ENCODE measurements at regions not wholly inside any gene's neighbourhood (a gene's known extent, or its start where the extent isn't known, plus 50 kb on each side); places are given as distances from the start of the nearest gene placed in this dataset.

- no peak for DNase-seq (ENCODE audit: low read depth, low spot score)
- peaks cover 17% of the 10 kb centered on the region for H3K4me1 ChIP-seq (ENCODE audit: control insufficient read depth, extremely low read depth, insufficient read depth, low read length)
- FAIRE-seq: no peak
These were observed 214.8 kb downstream of the MATN1 start for GRCh38 chr1:30508611-30509010.

GRCh38 chr1:30508175-30508448, 215.3 kb downstream of the MATN1 start:
- no peaks in the 10 kb centered on the region for H3K27me3 ChIP-seq (ENCODE audit: control insufficient read depth, extremely low read depth, insufficient read depth, low read length)
- H3K79me2 ChIP-seq (ENCODE audit: control insufficient read depth, insufficient read depth, low read length): no peaks in the 10 kb centered on the region
- FAIRE-seq (no peak), DNase-seq (ENCODE audit: low read depth, low spot score) (no peak)
- no peaks in the 10 kb centered on the region for H3K36me3 ChIP-seq (ENCODE audit: control insufficient read depth in 2 of 2, extremely low read depth in 1 of 2, insufficient read depth in 2 of 2, low read length in 2 of 2)
- dilution Hi-C loops (cut with MboI; ENCODE audit: extremely low pct_ligation_motif_present, low sequenced_read_pairs): no loop called here
- H4K20me1 ChIP-seq (ENCODE audit: control insufficient read depth, extremely low read depth, insufficient read depth, low read length): no peaks in the 10 kb centered on the region
- no peaks in the 10 kb centered on the region for H3K9me3 ChIP-seq (ENCODE audit: control insufficient read depth, low read depth, low read length)
- H3K27ac ChIP-seq (ENCODE audit: control insufficient read depth, insufficient read depth, low read length): no peak overlapping the region
- TF ChIP-seq CTCF (optimal IDR thresholded peaks at IDR 0.05 in 1 of 3, IDR thresholded peaks at IDR 0.05 in 1 of 3, conservative IDR thresholded peaks at IDR 0.05 in 1 of 3; ENCODE audit: extremely low read depth in 1 of 3, insufficient read depth in 2 of 3, low read length in 3 of 3): no peak
- TF ChIP-seq EZH2 (IDR thresholded peaks at IDR 0.05; ENCODE audit: low read length): no peak
- H3K4me2 ChIP-seq (ENCODE audit: control insufficient read depth, extremely low read depth, insufficient read depth, low read depth, low read length): no peak overlapping the region
- peaks cover 17% of the 10 kb centered on the region for H3K4me1 ChIP-seq (ENCODE audit: control insufficient read depth, extremely low read depth, insufficient read depth, low read length)
- H2AFZ ChIP-seq (ENCODE audit: control insufficient read depth, low read length): no peak overlapping the region
- no peak overlapping the region for H3K9ac ChIP-seq (ENCODE audit: control insufficient read depth, extremely low read depth, insufficient read depth, low read length)
- no peak overlapping the region for H3K4me3 ChIP-seq (ENCODE audit: control insufficient read depth in 2 of 3, extremely low read depth in 1 of 3, insufficient read depth in 2 of 3, low read depth in 1 of 3, low read length in 3 of 3)
- no peaks in the 10 kb centered on the region for H3K9me1 ChIP-seq (ENCODE audit: control insufficient read depth, extremely low read depth, insufficient read depth, low read length)

More at GRCh38 chr1:30508611-30509010, 214.8 kb downstream of the MATN1 start:
- Histone ChIP-seq H3K27me3 (ENCODE audit: control insufficient read depth, extremely low read depth, insufficient read depth, low read length) (no peaks in the 10 kb centered on the region), H4K20me1 (ENCODE audit: control insufficient read depth, extremely low read depth, insufficient read depth, low read length) (no peaks in the 10 kb centered on the region), H3K9me3 (ENCODE audit: control insufficient read depth, low read depth, low read length) (no peaks in the 10 kb centered on the region), H3K4me3 (ENCODE audit: control insufficient read depth in 2 of 3, extremely low read depth in 1 of 3, insufficient read depth in 2 of 3, low read depth in 1 of 3, low read length in 3 of 3) (no peak overlapping the region), H3K4me2 (ENCODE audit: control insufficient read depth, extremely low read depth, insufficient read depth, low read depth, low read length) (no peak overlapping the region), H3K9me1 (ENCODE audit: control insufficient read depth, extremely low read depth, insufficient read depth, low read length) (no peaks in the 10 kb centered on the region), H3K27ac (ENCODE audit: control insufficient read depth, insufficient read depth, low read length) (no peak overlapping the region), H3K36me3 (ENCODE audit: control insufficient read depth in 2 of 2, extremely low read depth in 1 of 2, insufficient read depth in 2 of 2, low read length in 2 of 2) (no peaks in the 10 kb centered on the region), H2AFZ (ENCODE audit: control insufficient read depth, low read length) (no peak overlapping the region), H3K9ac (ENCODE audit: control insufficient read depth, extremely low read depth, insufficient read depth, low read length) (no peak overlapping the region), H3K79me2 (ENCODE audit: control insufficient read depth, insufficient read depth, low read length) (no peaks in the 10 kb centered on the region)
- dilution Hi-C loops (cut with MboI; ENCODE audit: extremely low pct_ligation_motif_present, low sequenced_read_pairs): no loop called here
- TF ChIP-seq CTCF (optimal IDR thresholded peaks at IDR 0.05 in 1 of 3, IDR thresholded peaks at IDR 0.05 in 1 of 3, conservative IDR thresholded peaks at IDR 0.05 in 1 of 3; ENCODE audit: extremely low read depth in 1 of 3, insufficient read depth in 2 of 3, low read length in 3 of 3) (no peak), EZH2 (IDR thresholded peaks at IDR 0.05; ENCODE audit: low read length) (no peak)

All from keratinocyte (primary cell).